GM12872 (cell line): ENCODE measurements at regions not wholly inside any gene's neighbourhood (a gene's known extent, or its start where the extent isn't known, plus 50 kb on each side); places are given as distances from the start of the nearest gene placed in this dataset.

Source experiments
- CTCF ChIP-seq: IDR thresholded peaks from 3 replicates; pipeline ENCODE4 v1.5.1; 2011; ENCODE audit warnings: low read depth, mild to moderate bottlenecking, low read length, moderate library complexity; ENCODE audit not compliant: insufficient read depth

DNA sequence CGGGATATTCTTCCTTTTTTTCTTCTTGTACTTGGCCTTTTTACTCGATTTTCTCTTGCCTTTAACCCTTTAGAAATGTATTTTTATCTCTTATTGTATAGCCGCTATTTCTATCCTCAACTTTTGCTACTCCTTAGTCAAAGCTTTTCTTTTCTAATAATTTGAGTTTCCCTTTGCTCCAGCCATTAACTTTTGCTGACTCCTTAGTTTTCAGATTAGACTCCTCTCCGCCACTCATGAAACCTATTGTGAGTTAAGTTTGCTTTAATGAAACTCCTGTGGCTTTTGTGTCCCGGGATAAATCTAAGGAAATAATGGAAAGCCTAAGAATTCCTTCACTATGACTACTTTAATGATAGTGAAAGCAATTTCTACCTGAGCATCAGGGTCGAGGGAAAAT is 590.3 kb upstream of the CITED2 start:
- TF ChIP-seq CTCF = no peak

DNA sequence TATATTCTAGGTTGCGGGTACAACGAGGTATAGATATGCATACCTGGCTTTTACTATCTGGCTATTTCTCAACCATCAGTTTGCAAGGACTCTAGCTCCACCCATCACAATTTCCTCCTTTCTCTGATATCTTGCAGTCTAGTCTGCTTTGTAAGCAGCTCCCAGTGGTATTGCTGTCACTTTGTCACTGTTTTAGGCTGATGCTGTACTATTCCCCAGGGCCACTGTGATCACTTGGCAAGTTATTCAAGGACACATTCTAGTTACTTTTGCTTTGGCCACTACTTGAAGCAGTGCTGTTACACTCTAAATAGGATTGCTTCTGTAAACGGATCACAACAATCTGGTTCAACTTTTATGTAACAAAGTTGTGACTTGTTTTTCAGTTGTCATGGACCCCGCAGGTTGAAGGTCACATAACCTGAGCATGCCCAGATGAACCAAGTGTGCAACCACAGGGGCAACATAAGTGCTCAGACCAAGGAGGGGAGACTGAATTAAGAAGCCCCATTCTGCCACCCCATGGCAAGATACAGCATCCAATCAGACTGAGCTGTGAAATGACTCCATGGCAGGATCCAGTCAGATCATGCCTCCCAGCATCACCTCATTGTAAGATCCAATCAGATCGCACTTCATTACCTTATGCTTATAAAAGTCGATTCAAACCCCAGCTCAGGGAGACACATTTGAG is 588.4 kb upstream of the CITED2 start:
- TF ChIP-seq CTCF = no peak

DNA sequence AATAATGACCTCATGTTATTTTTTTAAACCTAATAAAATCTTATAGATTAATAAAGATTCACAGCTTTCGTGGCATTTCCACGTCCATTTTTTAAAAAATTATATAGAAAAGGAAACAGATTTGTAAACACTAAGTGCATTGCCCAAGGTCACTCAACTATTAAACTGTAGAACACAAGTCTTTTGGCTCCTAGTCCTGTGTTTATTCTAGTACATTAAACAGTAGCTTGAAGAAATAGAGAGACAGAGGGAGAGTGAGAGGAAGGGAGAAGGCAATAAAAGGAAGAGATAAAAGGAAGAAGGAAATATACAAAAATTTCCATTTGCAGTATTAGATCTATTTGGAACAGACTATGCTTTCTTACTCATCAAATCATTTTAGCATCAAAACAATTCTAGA is 586.7 kb upstream of the CITED2 start:
- TF ChIP-seq CTCF = no peak

DNA sequence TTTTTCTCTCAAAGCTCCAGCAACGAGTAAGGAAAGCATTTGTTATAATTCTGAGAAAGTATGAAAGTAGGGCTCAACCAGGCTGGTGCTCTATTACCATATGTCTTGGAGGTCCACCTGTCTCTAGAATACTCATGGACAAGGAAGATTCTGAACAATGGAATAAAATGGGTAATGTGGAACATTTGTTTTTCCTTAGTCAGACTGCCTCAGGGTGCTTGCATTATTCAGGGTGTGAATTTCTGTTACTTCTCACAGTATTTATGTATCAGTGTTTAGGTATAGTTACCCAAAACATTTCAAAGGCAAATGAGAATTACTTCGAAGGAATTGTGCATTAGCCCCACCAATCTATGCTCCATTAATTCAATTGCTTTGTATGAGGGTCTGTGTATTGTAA is 586.2 kb upstream of the CITED2 start:
- TF ChIP-seq CTCF = no peak

DNA sequence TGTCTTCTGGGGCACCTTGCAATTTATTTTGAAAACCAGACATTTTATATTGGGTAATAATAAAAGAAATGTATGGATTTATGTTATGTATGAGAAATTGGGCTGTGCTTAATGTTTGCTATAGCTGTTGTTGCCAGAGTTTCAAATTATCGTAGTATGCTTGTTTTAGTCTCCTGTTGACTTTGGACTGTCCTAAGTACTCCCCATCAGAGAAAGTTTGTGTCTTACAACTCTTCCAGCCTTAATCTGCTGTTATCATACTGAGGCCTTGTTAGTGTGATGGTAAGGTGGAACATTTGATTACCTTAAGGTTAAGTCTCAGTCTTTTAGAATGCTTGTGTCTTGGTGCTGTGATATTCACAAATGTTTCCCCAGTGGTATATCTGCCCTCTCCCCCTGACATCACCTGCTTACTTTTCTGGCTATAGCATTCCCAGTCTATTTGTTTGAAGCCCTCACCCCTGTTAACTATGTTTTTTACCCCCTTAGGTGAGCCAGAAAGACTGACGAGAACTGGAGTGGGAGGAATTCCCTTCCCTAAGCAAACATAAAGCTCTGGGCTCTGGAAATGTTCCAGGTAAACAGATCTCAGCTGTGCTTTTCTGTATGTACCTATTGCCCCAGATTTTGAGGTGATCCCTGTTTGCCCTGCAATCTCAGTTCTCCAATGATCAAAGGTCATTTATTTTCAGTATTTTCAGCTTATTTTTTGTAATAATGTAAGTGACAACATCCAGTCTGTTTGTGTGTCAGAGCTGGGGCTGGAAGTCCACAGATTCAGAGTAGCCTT is 581.1 kb upstream of the CITED2 start:
- TF ChIP-seq CTCF = no peak

- no peak for TF ChIP-seq CTCF
These were observed 580.1 kb upstream of the CITED2 start for GRCh38 chr6:139954463-139955071.

- TF ChIP-seq CTCF = no peak
These were observed 576.7 kb upstream of the CITED2 start for GRCh38 chr6:139951172-139951571.
